IMR-90 (cell line): ENCODE measurements at regions not wholly inside any gene's neighbourhood (a gene's known extent, or its start where the extent isn't known, plus 50 kb on each side); places are given as distances from the start of the nearest gene placed in this dataset.
"Not testable (repeated sequence)": the region's sequence is repeated elsewhere in the genome, so short reads cannot be mapped to it uniquely, and the experiment has no call there.

Source experiments
- ATAC-seq: fragments of 200-7000 bp; cut with Tn5 transposase; 2 replicates; pipeline ENCODE4 v1.9.1; 2020; ENCODE audit warnings: low read depth, mild to moderate bottlenecking, moderate library complexity
- BruUV-seq: library from RNA; stranded (reverse); fragments of 400-500 nt; replicated peaks from 2 replicates; lab custom pipeline; 2021; lab: Mats Ljungman, UMichigan
- CTCF ChIA-PET: fragments of 300-600 bp; formaldehyde crosslinking; extraction: SDS; loops from one replicate; lab custom pipeline; 2021; ENCODE audit warnings: antibody characterized with exemption; lab: Yijun Ruan, JAX
- POLR2A ChIA-PET: fragments of 300-600 bp; sonication (Branson Sonifier 250); formaldehyde crosslinking; loops from one replicate; lab custom pipeline; 2022; ENCODE audit warnings: antibody characterized with exemption; ENCODE audit not compliant: unreplicated experiment; lab: Charles Lee
- DNase-seq: peaks from one replicate; pipeline ENCODE4 v3.0.0; 2013
- H2AFZ ChIP-seq: replicated peaks from 2 replicates; pipeline ENCODE3; 2013; ENCODE audit warnings: low read length, mild to moderate bottlenecking; ENCODE audit not compliant: poor library complexity
- H2AK5ac ChIP-seq: 2 replicates; pipeline ENCODE4 v1.6.1; 2013; ENCODE audit warnings: low read depth, low read length, inconsistent platforms
- H2AK9ac ChIP-seq: replicated peaks from 2 replicates; pipeline ENCODE3; 2013; ENCODE audit warnings: mild to moderate bottlenecking, low read depth, low read length, moderate library complexity; ENCODE audit not compliant: poor library complexity
- H2BK120ac ChIP-seq: 2 replicates; pipeline ENCODE4 v1.6.1; 2013; ENCODE audit warnings: low read depth, low read length, inconsistent platforms
- H2BK15ac ChIP-seq: 3 replicates; pipeline ENCODE4 v1.6.1; 2013; ENCODE audit warnings: low read depth, low read length, inconsistent platforms
- H2BK20ac ChIP-seq: 2 replicates; pipeline ENCODE4 v1.6.1; 2013; ENCODE audit warnings: low read depth, mild to moderate bottlenecking, inconsistent platforms, low read length, moderate library complexity
- H2BK5ac ChIP-seq: 2 replicates; pipeline ENCODE4 v1.6.1; 2013; ENCODE audit warnings: mild to moderate bottlenecking, low read depth, low read length, inconsistent platforms; ENCODE audit not compliant: poor library complexity, severe bottlenecking
- H3K14ac ChIP-seq: replicated peaks from 2 replicates; pipeline ENCODE4 v1.6.1; 2013; ENCODE audit warnings: low read depth, low read length, inconsistent platforms
- H3K18ac ChIP-seq: 2 replicates; pipeline ENCODE4 v1.6.1; 2013; ENCODE audit warnings: low read depth, low read length, control low read depth
- H3K23ac ChIP-seq: 2 replicates; pipeline ENCODE4 v1.6.1; 2013; ENCODE audit warnings: low read depth, low read length, inconsistent platforms
- H3K27ac ChIP-seq: 2 replicates; pipeline ENCODE4 v1.5.1; 2013; ENCODE audit warnings: mild to moderate bottlenecking, control low read depth, low read length; ENCODE audit not compliant: insufficient read depth
- H3K27me3 ChIP-seq: 2 replicates; pipeline ENCODE4 v1.6.1; 2013; ENCODE audit warnings: low read length; ENCODE audit not compliant: control insufficient read depth, insufficient read depth
- H3K36me3 ChIP-seq: 2 replicates; pipeline ENCODE4 v1.6.1; 2013; ENCODE audit warnings: low read length, mixed read lengths; ENCODE audit not compliant: control insufficient read depth, insufficient read depth
- H3K4ac ChIP-seq: 2 replicates; pipeline ENCODE4 v1.6.1; 2013; ENCODE audit warnings: low read depth, low read length, inconsistent platforms
- H3K4me1 ChIP-seq: 2 replicates; pipeline ENCODE4 v1.6.1; 2013; ENCODE audit warnings: low read length, mixed read lengths; ENCODE audit not compliant: control insufficient read depth, insufficient read depth
- H3K4me2 ChIP-seq: 2 replicates; pipeline ENCODE4 v1.6.1; 2013; ENCODE audit warnings: low read depth, mild to moderate bottlenecking, control low read depth, low read length, moderate library complexity
- H3K4me3 ChIP-seq: 2 replicates; pipeline ENCODE4 v1.5.1; 2013; ENCODE audit warnings: low read depth, mild to moderate bottlenecking, control low read depth, low read length, moderate library complexity; ENCODE audit not compliant: insufficient read depth
- H3K56ac ChIP-seq: 2 replicates; pipeline ENCODE4 v1.6.1; 2013; ENCODE audit warnings: low read length, inconsistent platforms; ENCODE audit not compliant: insufficient read depth; ENCODE audit errors: extremely low read depth
- H3K79me1 ChIP-seq, 2 experiments: 2 replicates each; pipeline ENCODE4 v1.6.1; 2013; ENCODE audit warnings: low read length in 2 of 2, inconsistent platforms in 1 of 2, low read depth in 1 of 2
- H3K9ac ChIP-seq: 2 replicates; pipeline ENCODE4 v1.6.1; 2013; ENCODE audit warnings: low read depth, low read length, control low read depth
- H3K9me1 ChIP-seq: 2 replicates; pipeline ENCODE4 v1.6.1; 2013; ENCODE audit warnings: low read length, inconsistent platforms; ENCODE audit not compliant: insufficient read depth
- H3K9me3 ChIP-seq: 2 replicates; pipeline ENCODE4 v1.6.1; 2013; ENCODE audit warnings: low read length; ENCODE audit not compliant: control insufficient read depth, insufficient read depth
- H4K20me1 ChIP-seq: 2 replicates; pipeline ENCODE4 v1.6.1; 2013; ENCODE audit warnings: low read length, inconsistent platforms; ENCODE audit not compliant: insufficient read depth
- H4K5ac ChIP-seq: 2 replicates; pipeline ENCODE4 v1.6.1; 2013; ENCODE audit warnings: mild to moderate bottlenecking, low read depth, low read length, control low read depth
- H4K8ac ChIP-seq, 2 experiments: 2 replicates each; pipeline ENCODE4 v1.6.1; 2013; ENCODE audit warnings: low read depth in 2 of 2, low read length in 2 of 2, control low read depth in 1 of 2, inconsistent platforms in 1 of 2
- H4K91ac ChIP-seq: 2 replicates; pipeline ENCODE4 v1.6.1; 2013; ENCODE audit warnings: low read depth, low read length, inconsistent platforms; ENCODE audit not compliant: insufficient read depth
- WGBS, 2 experiments: methylation state at CpG; one replicate each; pipeline versions ENCODE4 v1.1.5 to v1.1.7; 2013; ENCODE audit warnings: missing lambda C conversion rate in 2 of 2; ENCODE audit not compliant: insufficient read length in 1 of 2; ENCODE audit errors: extremely low coverage in 2 of 2; 5-methylcytosine and 5-hydroxymethylcytosine counted together
- dilution Hi-C: fragments of 300-500 bp; cut with HindIII; formaldehyde crosslinking; loops from one replicate; pipeline ENCODE4 v1.14.3; 2018; ENCODE audit warnings: low sequenced_read_pairs; ENCODE audit not compliant: unreplicated experiment
- in situ Hi-C: fragments of 300-500 bp; cut with MboI; formaldehyde crosslinking; loops from 3 replicates; pipeline ENCODE4 v1.14.3; 2019; ENCODE audit warnings: low sequenced_read_pairs, inconsistent platforms, mixed read lengths
- intact Hi-C: fragments of 100-400 bp; cut with micrococcal nuclease; formaldehyde crosslinking; loops from 2 replicates; pipeline ENCODE4 v1.10.0; 2022

DNA sequence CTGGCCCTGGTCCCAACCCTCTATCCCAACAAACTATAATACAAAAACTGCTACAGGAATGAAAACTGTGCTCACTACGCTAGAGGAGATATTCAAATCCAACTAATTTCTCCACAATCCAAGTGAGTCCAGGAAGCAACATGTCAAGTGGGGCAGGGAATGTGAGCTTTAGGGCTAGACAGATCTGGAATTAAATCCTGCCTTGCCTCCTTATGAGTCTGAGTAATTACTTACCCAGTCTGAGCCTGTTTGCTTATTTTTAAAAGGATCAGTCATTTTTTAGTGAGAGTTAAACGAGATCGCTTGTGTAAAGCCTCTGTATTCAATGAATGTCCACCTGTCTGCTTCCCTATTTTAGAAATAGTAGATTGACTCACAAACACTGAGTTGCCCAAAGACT is 174.6 kb downstream of the TP53TG3F start:
- H2AFZ ChIP-seq, DNase-seq: not testable (repeated sequence)

DNA sequence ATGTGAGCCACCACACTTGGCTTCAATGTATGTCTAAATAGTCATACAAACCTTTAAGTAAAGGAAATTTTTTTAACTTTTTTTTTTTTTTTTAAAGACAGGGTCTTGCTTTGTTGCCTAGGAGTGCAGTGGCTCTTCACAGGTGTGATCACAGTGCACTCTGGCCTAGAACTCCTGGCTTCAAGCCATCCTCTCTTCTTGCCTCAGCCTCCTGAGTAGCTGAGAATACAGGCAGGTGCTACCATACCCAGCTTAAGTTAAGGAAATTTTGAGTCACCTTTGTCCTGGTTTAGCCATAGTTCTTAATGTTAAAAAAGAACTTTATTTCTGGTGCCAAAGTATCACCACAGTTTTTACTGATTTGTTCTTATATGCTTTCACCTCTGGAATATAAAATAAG is 177.3 kb downstream of the TP53TG3F start:
- H3K4me1 ChIP-seq, H3K4ac ChIP-seq, H3K27me3 ChIP-seq, H2BK20ac ChIP-seq, H3K79me1 ChIP-seq, H3K9me3 ChIP-seq, H2AFZ ChIP-seq, H2AK5ac ChIP-seq, H2BK120ac ChIP-seq, H4K5ac ChIP-seq, H3K4me2 ChIP-seq, CTCF ChIA-PET, H3K14ac ChIP-seq, DNase-seq, H2BK15ac ChIP-seq, H4K20me1 ChIP-seq, in situ Hi-C loops, ATAC-seq, H2AK9ac ChIP-seq, POLR2A ChIA-PET, H3K56ac ChIP-seq, H3K9ac ChIP-seq, H3K18ac ChIP-seq, H3K23ac ChIP-seq, H3K9me1 ChIP-seq, H3K27ac ChIP-seq, BruUV-seq, H3K36me3 ChIP-seq, intact Hi-C loops, dilution Hi-C loops, H2BK5ac ChIP-seq, H4K8ac ChIP-seq, H3K4me3 ChIP-seq, H4K91ac ChIP-seq: not testable (repeated sequence)

More for the DNA sequence above, 174.6 kb downstream of the TP53TG3F start:
- no CpG with 5 or more reads among the region's 3 CpGs for WGBS, 2 experiments
- H2BK120ac ChIP-seq, dilution Hi-C loops, H4K20me1 ChIP-seq, H3K9ac ChIP-seq, in situ Hi-C loops, H3K18ac ChIP-seq, H3K27me3 ChIP-seq, H3K4ac ChIP-seq, CTCF ChIA-PET, ATAC-seq, H2AK5ac ChIP-seq, H3K27ac ChIP-seq, H4K8ac ChIP-seq, H2BK15ac ChIP-seq, H3K23ac ChIP-seq, H4K5ac ChIP-seq, H2AK9ac ChIP-seq, H3K14ac ChIP-seq, intact Hi-C loops, H3K9me1 ChIP-seq, POLR2A ChIA-PET, H3K9me3 ChIP-seq, H3K4me1 ChIP-seq, H3K4me2 ChIP-seq, H3K79me1 ChIP-seq, H3K36me3 ChIP-seq, H3K56ac ChIP-seq, H2BK20ac ChIP-seq, H2BK5ac ChIP-seq, H3K4me3 ChIP-seq, BruUV-seq, H4K91ac ChIP-seq: not testable (repeated sequence)
